ENCODE measurements at regions not wholly inside any gene's neighbourhood (a gene's known extent, or its start where the extent isn't known, plus 50 kb on each side); places are given as distances from the start of the nearest gene placed in this dataset.
"Not testable (repeated sequence)": the region's sequence is repeated elsewhere in the genome, so short reads cannot be mapped to it uniquely, and the experiment has no call there.

DNA sequence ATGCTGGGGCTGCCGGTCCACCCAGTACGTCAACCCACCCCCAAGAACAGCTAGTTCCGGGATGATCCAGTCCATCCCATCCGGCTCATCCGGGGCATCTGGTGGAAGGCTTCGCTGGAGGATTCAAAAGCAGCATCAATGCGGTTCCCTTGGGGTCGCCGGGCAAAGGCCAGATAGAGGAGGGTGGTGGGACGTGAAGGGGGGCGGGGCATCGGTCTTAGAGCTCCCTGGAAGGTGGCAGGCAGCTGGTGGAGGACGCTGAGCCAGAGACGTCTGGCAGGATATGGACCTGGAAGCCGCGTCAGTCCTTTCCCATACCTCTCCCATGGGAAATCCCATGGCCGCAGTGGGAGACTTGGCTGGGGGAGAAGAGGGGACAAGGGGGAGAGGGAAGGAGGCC lies 1500.8 kb upstream of the DEFB115 start:
- Histone ChIP-seq H3K36me3 (ENCODE audit: low read depth) (no peaks in the 10 kb centered on the region), H3K27me3 (ENCODE audit: insufficient read depth, poor library complexity, severe bottlenecking) (peaks cover 4% of the 10 kb centered on the region), H3K27ac (ENCODE audit: poor library complexity, severe bottlenecking) (no peak overlapping the region), H3K9me3 (ENCODE audit: severe bottlenecking) (peaks cover 10% of the 10 kb centered on the region), H3K4me1 (ENCODE audit: insufficient read depth, poor library complexity, severe bottlenecking) (no peaks in the 10 kb centered on the region), H3K4me3 (ENCODE audit: severe bottlenecking) (no peak overlapping the region)
- ATAC-seq (ENCODE audit: low read depth), result no peak
- DNase-seq (ENCODE audit: low spot score), result no peak
- TF ChIP-seq, protein P1, sequence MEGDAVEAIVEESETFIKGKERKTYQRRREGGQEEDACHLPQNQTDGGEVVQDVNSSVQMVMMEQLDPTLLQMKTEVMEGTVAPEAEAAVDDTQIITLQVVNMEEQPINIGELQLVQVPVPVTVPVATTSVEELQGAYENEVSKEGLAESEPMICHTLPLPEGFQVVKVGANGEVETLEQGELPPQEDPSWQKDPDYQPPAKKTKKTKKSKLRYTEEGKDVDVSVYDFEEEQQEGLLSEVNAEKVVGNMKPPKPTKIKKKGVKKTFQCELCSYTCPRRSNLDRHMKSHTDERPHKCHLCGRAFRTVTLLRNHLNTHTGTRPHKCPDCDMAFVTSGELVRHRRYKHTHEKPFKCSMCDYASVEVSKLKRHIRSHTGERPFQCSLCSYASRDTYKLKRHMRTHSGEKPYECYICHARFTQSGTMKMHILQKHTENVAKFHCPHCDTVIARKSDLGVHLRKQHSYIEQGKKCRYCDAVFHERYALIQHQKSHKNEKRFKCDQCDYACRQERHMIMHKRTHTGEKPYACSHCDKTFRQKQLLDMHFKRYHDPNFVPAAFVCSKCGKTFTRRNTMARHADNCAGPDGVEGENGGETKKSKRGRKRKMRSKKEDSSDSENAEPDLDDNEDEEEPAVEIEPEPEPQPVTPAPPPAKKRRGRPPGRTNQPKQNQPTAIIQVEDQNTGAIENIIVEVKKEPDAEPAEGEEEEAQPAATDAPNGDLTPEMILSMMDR (IDR thresholded peaks at IDR 0.05; ENCODE audit: poor library complexity, severe bottlenecking), result no peak

DNA sequence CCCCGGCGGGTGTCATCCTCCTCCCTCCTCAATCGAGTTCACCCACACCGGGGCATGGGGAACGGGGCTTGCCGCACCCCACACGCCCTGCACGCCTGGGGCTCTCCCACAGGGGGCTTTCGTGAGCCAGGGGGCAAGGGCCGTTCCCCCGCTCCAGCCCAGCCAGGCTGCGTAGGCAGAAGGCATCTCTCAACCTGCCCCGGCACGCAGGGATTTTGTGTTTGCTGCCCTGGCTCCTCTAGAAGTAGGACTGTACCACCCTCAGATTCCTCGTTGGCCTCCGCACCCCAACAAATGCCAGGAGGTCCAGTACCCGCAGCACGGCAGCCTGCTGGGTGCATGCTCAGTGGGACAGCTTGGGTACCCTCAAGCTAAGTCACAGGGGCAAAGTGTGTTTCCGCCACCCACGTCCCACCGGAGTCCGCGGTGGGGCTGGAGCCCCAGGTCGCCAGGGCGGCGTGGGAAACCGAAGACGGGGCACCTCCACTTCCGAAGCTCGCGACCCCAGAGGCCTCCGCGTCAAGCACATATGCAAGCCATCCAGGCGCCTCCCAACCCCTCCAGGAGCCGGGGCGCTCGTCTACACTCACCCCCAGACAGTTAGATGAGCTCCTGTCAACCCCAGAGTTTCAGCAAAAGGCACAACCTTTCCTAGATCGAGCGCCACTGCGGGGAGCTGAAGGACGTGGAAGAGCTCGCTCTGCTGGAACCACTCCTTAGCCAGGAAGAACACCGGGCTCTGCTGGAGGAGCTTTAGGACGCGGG lies 1495.7 kb upstream of the DEFB115 start:
- not testable (repeated sequence) for H3K27ac ChIP-seq (ENCODE audit: poor library complexity, severe bottlenecking); H3K9me3 ChIP-seq (ENCODE audit: severe bottlenecking); H3K4me3 ChIP-seq (ENCODE audit: severe bottlenecking); H3K36me3 ChIP-seq (ENCODE audit: low read depth); H3K27me3 ChIP-seq (ENCODE audit: insufficient read depth, poor library complexity, severe bottlenecking); ATAC-seq (ENCODE audit: low read depth); H3K4me1 ChIP-seq (ENCODE audit: insufficient read depth, poor library complexity, severe bottlenecking)
- DNase-seq (ENCODE audit: low spot score), result peak; percentile 73

DNA sequence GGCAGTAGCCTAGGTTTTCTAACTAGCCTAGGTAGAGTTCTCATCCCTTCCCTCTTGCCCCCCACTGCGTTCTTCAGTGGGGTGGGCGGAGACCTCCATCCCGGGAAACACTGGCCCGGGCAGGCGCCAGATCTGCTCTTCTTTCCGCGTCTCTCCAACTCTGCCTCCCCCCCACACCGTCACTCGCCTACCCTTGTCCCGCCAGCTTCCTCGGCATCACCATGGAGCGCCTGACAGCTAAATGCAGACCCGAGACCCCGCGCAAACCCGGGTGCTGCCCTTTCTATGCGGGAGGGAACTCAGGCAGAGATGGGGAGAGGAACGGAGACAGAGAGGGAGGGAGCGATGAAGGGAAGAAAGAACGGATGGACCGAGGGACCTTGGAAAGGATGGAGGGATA lies 1494.8 kb upstream of the DEFB115 start:
- TF ChIP-seq, protein P1 (IDR thresholded peaks at IDR 0.05; ENCODE audit: poor library complexity, severe bottlenecking), result no peak
- DNase-seq (ENCODE audit: low spot score), result peak; percentile 75
- no peak for ATAC-seq (ENCODE audit: low read depth)
- Histone ChIP-seq H3K27ac (ENCODE audit: poor library complexity, severe bottlenecking) (no peak overlapping the region), H3K4me1 (ENCODE audit: insufficient read depth, poor library complexity, severe bottlenecking) (no peaks in the 10 kb centered on the region), H3K9me3 (ENCODE audit: severe bottlenecking) (peaks cover 10% of the 10 kb centered on the region), H3K4me3 (ENCODE audit: severe bottlenecking) (no peak overlapping the region), H3K27me3 (ENCODE audit: insufficient read depth, poor library complexity, severe bottlenecking) (peaks cover 4% of the 10 kb centered on the region), H3K36me3 (ENCODE audit: low read depth) (no peaks in the 10 kb centered on the region)

DNA sequence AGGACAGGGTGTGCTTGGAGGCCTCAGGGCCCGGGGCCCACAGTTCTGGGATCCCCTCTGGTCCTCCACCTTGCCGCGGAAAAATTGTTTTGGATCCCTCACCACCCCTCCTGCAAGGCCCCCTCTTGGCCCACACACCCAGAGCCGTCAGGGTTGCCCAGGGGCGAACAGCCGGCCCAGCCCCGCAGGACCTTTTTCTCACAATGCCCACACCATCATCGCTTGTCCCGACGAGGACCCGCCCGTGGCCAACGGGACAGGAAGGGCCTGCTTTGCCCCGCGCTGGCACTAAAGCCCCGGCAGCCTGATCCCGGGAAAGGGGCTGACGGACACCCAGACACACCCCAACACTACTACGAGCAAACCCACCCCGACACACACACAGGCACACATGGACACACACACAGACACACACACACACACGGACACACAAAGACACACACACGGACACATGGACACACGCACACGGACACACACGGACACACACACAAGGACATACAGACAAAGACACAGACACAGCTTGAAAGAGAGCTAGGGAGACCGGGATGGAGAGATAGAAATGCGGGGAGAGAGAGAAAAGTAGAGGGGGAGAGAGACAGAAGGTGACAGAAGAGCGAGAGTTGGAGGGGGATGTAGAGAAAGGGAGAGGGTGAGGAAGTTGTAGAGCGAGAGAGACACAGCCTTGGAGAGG lies 1493.5 kb upstream of the DEFB115 start:
- Histone ChIP-seq H3K27me3 (ENCODE audit: insufficient read depth, poor library complexity, severe bottlenecking) (peaks cover 4% of the 10 kb centered on the region), H3K27ac (ENCODE audit: poor library complexity, severe bottlenecking) (no peak overlapping the region), H3K36me3 (ENCODE audit: low read depth) (no peaks in the 10 kb centered on the region), H3K4me1 (ENCODE audit: insufficient read depth, poor library complexity, severe bottlenecking) (no peaks in the 10 kb centered on the region), H3K9me3 (ENCODE audit: severe bottlenecking) (peaks cover 8% of the 10 kb centered on the region), H3K4me3 (ENCODE audit: severe bottlenecking) (no peak overlapping the region)
- DNase-seq (ENCODE audit: low spot score) (no peak), ATAC-seq (ENCODE audit: low read depth) (no peak)
- TF ChIP-seq, protein P1 (IDR thresholded peaks at IDR 0.05; ENCODE audit: poor library complexity, severe bottlenecking), result no peak

DNA sequence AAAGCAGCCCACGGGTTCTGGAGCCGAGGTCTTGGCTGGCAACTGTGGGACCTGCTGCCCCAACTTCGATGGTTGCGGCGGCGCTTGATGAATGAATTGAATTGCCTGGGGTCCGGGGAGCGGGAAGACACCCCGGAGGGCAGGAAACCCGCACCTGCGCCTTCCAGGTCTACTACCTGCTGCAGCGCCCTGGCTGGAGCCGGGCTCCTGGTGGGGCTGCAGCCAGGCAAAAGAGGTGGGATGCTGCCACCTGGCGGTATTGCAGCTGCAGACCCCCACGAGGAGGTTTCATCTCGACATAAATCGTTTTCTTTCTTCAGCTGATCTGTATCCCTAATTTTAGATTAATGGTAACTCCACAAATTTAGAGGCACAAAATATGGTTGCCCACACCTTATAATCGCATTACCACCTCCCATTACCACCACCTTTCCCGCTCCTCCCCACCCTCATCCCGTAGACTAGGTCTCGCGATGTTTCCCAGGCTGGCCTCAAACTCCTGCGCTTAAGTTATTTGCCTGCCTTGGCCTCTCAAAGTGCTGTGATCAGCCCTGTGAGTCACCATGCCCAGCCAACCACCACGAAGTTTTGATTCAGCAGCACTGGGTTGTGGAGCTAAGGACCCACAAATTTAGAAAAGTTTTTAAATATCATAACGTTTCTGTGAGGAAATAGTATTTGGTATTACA lies 1492.4 kb upstream of the DEFB115 start:
- TF ChIP-seq, protein P1 (IDR thresholded peaks at IDR 0.05; ENCODE audit: poor library complexity, severe bottlenecking), result peak; percentile 73
- H3K36me3 ChIP-seq (ENCODE audit: low read depth); H3K4me1 ChIP-seq (ENCODE audit: insufficient read depth, poor library complexity, severe bottlenecking); H3K9me3 ChIP-seq (ENCODE audit: severe bottlenecking); H3K27ac ChIP-seq (ENCODE audit: poor library complexity, severe bottlenecking); DNase-seq (ENCODE audit: low spot score); H3K4me3 ChIP-seq (ENCODE audit: severe bottlenecking); H3K27me3 ChIP-seq (ENCODE audit: insufficient read depth, poor library complexity, severe bottlenecking): not testable (repeated sequence)
- ATAC-seq (ENCODE audit: low read depth), result 0 out of 3 replicates have a peak, but pooled peaks have one; percentile 38

DNA sequence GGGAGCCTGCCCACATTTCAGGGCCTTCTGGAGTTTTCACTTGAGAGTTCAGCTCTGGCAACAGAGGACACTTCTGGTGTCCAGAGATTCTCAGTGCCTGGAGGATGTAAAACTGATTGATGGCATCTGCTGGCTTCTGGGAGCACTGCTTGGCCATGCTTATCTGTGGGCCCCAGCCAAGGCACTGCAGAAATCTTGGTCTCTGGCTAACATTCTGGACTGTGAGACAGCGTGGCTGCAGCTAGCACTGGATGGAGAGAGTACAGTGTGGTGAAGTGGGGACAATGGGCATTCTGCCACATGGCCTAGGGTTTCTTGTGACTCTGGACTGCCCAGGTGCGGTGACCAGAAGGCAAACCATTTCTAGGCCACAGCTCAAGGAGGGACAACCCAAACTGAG lies 1479.4 kb upstream of the DEFB115 start:
- H3K4me3 ChIP-seq (ENCODE audit: severe bottlenecking); H3K27me3 ChIP-seq (ENCODE audit: insufficient read depth, poor library complexity, severe bottlenecking); ATAC-seq (ENCODE audit: low read depth); H3K27ac ChIP-seq (ENCODE audit: poor library complexity, severe bottlenecking); DNase-seq (ENCODE audit: low spot score); H3K36me3 ChIP-seq (ENCODE audit: low read depth); H3K4me1 ChIP-seq (ENCODE audit: insufficient read depth, poor library complexity, severe bottlenecking): not testable (repeated sequence)
- H3K9me3 ChIP-seq (ENCODE audit: severe bottlenecking), result peaks cover 11% of the 10 kb centered on the region

DNA sequence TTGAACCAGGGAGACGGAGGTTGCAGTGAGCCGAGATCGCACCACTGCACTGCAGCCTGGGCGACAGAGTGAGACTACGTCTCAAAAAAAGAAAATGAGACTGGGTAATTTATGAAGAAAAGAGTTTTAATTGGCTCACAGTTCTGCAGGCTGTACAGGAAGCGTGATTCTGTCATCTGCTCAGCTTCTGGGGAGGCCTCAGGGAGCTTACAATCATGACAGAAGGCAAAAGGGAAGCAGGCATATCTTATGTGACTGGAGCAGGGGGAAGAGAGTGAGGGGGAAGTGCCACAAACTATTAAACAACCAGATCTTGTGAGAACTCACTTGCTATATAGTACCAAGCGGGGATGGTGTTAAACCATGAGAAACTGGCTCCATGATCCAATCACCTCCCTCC lies 1476.2 kb upstream of the DEFB115 start:
- DNase-seq (ENCODE audit: low spot score); H3K4me3 ChIP-seq (ENCODE audit: severe bottlenecking); H3K9me3 ChIP-seq (ENCODE audit: severe bottlenecking); H3K27ac ChIP-seq (ENCODE audit: poor library complexity, severe bottlenecking); ATAC-seq (ENCODE audit: low read depth); H3K27me3 ChIP-seq (ENCODE audit: insufficient read depth, poor library complexity, severe bottlenecking); H3K36me3 ChIP-seq (ENCODE audit: low read depth); H3K4me1 ChIP-seq (ENCODE audit: insufficient read depth, poor library complexity, severe bottlenecking): not testable (repeated sequence)

All from RWPE2 (cell line).